SIG-M5 treated with dmso at 0.1 percent for 504 hours (cell line): ENCODE measurements at regions not wholly inside any gene's neighbourhood (a gene's known extent, or its start where the extent isn't known, plus 50 kb on each side); places are given as distances from the start of the nearest gene placed in this dataset.
"Not testable (repeated sequence)": the region's sequence is repeated elsewhere in the genome, so short reads cannot be mapped to it uniquely, and the experiment has no call there.

Experiments
- DNase-seq: peaks from one replicate; lab custom pipeline; 2025; ENCODE audit not compliant: unreplicated experiment; lab: John Stamatoyannopoulos, UW

- no peak for DNase-seq
These were observed 419.9 kb downstream of the BUD13 start for GRCh38 chr11:116352881-116353280.

DNA sequence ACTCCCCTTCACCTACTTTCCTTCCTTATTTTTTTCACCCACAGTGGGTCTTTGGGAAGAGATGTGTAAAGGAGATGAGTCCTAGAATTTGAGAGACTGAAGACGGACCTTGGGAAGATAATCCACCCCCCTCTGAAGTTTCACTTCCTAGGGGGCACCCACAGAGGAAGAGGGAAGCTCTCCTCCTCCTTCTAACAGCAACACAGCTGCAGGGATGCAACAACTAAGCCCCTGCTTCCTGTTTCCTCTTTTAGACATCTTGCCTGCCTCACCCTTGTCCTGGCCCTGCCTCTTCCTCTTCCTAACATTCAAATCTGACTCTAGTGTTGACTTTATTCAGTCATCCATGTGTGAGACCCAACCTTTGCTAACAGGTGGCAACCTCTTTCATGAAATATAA lies 424.6 kb downstream of the BUD13 start:
- DNase-seq, result peak; percentile 17

- no peak for DNase-seq
These were observed 427.2 kb downstream of the BUD13 start for GRCh38 chr11:116345575-116345974.

DNA sequence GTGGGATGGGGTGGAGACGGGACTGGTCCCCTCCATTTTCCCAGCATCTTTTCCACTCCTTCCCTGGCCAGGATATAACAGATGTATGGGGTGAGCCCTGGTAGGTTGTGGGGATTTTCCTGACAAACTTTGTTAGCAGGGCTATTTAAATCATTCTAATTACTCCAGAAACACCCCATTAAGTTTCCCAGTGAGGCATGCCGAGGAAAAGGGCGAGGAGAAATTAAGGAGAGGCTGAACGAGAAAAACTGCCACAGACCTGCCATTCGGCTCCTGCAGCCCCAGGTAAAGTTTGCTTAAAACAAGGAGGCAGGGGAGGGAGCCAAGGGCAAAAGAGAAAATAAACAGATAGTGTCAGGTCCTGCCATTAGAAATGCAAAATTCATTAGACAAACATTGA lies 428.2 kb downstream of the BUD13 start:
- DNase-seq, result no peak

DNA sequence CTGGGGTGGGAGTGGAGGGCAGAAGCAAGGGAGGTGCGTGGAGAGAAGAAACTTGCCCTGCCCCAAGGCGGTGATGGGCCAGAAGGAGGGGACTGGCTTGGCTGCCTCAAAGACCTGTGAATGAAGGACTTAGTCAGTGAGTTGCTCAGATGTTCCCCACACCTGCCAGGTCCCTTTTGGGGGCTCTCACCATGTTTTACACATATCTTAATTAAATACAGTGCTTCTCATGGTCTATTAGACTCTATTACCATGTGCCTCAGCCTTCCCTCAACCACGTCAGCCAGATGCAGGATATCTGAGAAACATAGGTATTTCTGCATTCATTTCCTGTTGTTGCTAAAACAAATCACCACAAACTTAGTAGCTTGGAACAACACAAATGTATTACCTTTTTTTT lies 429.5 kb downstream of the BUD13 start:
- DNase-seq, result no peak

- DNase-seq, result no peak
These were observed 430.6 kb downstream of the BUD13 start for GRCh38 chr11:116342148-116342547.

GRCh38 chr11:116339306-116340098 lies 433.3 kb downstream of the BUD13 start:
- DNase-seq, result no peak

DNA sequence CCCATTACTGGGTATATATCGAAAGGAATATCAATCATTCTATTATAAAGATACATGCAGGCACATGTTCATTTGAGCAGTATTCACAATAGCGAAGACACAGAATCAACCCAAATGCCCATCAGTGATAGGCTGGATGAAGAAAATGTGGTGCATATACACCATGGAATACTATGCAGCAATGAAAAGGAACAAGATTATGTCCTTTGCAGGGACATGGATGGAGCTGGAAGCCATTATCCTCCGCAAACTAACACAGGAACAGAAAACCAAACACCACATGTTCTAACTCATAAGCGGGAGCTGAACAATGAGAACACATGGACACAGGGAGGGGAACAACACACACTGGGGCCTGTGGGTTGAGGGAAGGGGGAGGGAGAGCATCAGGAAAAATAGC lies 434.3 kb downstream of the BUD13 start:
- DNase-seq, result not testable (repeated sequence)

GRCh38 chr11:116336540-116336939 lies 436.2 kb downstream of the BUD13 start:
- DNase-seq, result no peak

DNA sequence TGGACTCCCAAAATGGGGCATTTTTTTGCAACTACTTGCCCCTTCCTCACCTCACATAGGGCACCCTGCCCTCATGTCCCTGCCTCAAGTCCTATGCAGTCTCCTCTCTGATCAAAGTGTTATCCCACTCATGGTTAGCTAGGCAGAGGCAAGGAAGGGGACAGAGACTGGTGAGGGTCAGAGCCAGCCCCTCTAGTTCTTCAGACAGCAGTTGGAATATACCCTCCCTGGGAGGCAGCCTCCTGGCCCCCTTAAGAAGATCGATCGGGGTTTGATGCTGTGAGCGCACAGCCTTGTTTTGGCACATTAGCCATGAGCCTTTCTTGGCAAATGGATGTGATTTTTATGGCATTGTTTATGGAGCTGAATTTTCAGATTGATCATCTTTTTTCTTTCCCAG lies 436.9 kb downstream of the BUD13 start:
- DNase-seq, result no peak

DNA sequence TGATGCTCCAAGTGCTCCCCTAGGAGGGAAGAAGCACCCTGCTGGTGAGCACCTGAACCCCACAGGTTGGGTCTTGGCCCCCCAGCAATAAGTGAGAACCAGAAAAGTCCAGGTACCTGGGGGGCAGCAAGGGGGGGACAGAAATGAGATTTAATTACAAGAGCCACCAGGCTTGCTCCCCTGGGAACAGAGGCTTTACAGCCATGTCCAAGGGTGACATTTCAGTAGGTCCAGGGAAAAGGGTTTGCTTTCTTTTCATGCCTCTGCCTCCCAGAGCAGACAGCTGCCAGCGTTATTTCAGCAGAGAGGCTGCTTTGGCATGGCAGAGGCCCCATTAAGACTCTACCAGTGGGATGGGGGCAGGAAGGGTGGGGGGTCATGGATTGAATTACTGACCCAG lies 437.7 kb downstream of the BUD13 start:
- no peak for DNase-seq

- no peak for DNase-seq
These were observed 438.2 kb downstream of the BUD13 start for GRCh38 chr11:116334596-116334995.

DNA sequence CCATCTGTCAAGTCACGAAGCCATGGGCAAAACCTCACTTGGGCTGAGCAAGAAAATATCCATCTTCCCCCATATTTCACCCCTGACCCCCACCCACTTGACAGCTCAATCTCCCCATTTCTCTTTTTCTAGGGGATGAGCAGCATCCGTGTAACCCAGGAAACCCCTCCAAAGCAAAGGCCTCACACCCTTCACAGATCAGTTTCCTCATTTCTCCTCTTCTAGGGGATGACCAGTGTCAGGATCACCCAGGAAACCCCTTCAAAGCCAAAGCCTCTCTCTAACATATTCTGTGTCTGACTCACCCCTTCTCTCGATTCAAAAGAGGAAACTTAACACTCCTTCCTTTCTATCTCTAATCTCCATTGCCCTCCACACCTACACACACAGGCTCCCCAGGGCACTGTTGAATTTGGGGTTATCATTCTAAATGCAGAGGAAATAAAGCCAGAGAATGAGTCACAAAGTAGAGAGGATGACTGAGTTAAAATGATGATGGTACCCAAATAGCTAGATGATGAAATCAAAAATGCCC lies 439.7 kb downstream of the BUD13 start:
- DNase-seq, result no peak

GRCh38 chr11:116332391-116332790 lies 440.4 kb downstream of the BUD13 start:
- DNase-seq, result no peak

DNA sequence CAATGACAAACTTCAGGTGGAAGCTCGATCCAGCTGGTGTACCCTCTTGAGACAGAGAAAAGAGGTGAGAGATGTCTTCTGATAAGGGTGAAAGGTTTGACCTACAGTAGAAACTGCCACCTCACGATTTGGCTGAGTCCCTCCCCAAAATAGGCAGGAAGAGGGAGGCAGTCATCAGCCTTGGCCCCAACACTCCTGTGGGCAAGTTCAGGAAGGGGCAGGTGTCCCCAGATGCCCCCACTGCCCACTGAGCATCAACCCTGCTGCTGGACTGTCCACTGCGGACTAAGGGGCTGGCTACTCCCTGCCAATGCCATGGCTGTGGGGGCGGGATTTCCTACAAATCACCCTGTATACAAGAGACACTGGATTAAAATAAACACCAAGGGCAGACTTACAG lies 441.4 kb downstream of the BUD13 start:
- no peak for DNase-seq

- no peak for DNase-seq
These were observed 442.2 kb downstream of the BUD13 start for GRCh38 chr11:116330439-116331185.

GRCh38 chr11:116329354-116330090 lies 443.3 kb downstream of the BUD13 start:
- DNase-seq, result no peak

DNA sequence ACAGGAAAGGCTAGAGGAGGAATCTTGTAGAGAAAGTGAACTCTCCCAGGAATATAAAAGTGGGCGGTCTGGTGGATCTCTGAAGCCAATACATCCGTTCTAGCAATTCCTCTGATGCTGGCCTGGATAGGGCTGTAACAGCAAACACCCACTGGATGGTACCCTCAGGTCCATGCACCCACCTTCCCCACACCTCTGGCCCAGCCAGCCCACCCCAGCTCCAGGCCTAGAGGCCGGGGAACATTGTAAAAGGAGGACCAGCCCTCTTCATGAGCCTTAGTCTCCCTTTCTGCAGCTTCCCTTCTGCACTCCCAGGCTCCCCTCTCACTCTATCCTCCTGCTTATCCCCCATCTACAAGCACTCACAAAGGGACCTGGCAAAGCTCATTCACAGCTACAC lies 443.9 kb downstream of the BUD13 start:
- DNase-seq, result no peak

GRCh38 chr11:116328391-116328790 lies 444.4 kb downstream of the BUD13 start:
- no peak for DNase-seq

DNA sequence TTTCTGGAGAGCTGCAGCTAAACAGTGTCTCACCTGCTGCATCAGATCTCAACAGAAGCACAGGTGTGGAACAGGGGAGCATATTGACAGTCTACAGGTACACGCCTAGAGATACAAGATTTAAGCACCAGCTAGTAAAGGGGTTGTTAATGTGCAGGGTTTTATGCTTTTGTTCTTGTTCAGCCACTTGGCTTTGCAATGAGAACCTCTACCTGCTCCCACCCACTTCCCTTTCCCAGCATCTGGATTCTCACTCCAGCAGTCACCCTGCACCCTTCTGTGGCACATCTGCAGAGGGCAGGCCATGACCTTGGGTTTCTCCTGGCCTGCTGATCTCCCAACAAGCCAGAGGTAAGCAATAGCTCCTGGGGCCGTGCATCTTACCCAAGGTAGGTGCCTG lies 446.6 kb downstream of the BUD13 start:
- no peak for DNase-seq

- DNase-seq, result no peak
These were observed 447.5 kb downstream of the BUD13 start for GRCh38 chr11:116325247-116325646.

DNA sequence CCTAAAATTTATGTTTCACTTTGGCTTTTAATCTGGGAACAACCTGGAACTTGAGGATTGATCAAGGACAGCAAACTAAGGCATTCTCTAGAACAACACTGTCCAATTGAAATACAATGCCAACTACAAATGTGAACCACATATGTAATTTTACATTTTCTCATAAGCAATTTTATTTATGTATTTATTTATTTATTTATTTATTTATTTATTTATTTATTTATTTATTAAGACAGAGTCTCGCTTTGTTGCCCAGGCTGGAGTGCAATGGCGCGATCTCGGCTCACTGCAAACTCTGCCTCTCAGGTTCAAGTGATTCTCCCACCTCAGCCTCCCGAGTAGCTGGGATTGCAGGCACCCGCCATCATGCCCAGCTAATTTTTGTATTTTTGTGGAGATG lies 448.7 kb downstream of the BUD13 start:
- DNase-seq, result not testable (repeated sequence)
